GM10847 (cell line): ENCODE measurements at regions not wholly inside any gene's neighbourhood (a gene's known extent, or its start where the extent isn't known, plus 50 kb on each side); places are given as distances from the start of the nearest gene placed in this dataset.

ENCODE experiments used
- POLR2A ChIP-seq: IDR thresholded peaks from 2 replicates; pipeline ENCODE4 v1.6.1; 2011; ENCODE audit not compliant: insufficient read length; ENCODE audit errors: extremely low read depth

GRCh38 chr6:156601152-156602065, 175.8 kb upstream of the ARID1B start:
- TF ChIP-seq POLR2A: no peak

GRCh38 chr6:156600678-156601077, 176.5 kb upstream of the ARID1B start:
- TF ChIP-seq POLR2A: no peak

GRCh38 chr6:156599978-156600590, 177.1 kb upstream of the ARID1B start:
- no peak for TF ChIP-seq POLR2A

- no peak for TF ChIP-seq POLR2A
These were observed 177.8 kb upstream of the ARID1B start for GRCh38 chr6:156599366-156599765.

- no peak for TF ChIP-seq POLR2A
These were observed 178.4 kb upstream of the ARID1B start for GRCh38 chr6:156598855-156599180.

- no peak for TF ChIP-seq POLR2A
These were observed 178.9 kb upstream of the ARID1B start for GRCh38 chr6:156598071-156598854.

DNA sequence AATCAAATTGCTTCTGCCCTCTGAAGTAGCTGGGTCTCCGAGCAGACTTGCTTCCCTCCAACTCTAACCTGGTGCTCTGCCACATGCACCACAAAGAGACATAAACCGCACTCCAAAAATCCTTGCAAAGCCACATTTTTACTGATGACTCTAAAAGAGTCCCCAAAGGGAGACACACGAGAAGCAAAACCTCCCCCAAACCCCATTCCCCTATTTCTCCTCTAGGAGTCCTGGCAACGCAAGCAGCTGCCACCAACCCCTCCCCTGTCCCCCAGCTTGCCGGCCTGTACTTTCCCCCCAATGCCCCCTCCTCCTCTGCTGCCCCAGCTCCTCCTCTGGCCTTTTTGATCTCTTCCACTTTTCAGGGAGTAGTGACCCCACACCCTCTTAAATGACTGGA, 180.1 kb upstream of the ARID1B start:
- no peak for TF ChIP-seq POLR2A

GRCh38 chr6:156595476-156595875, 181.7 kb upstream of the ARID1B start:
- TF ChIP-seq POLR2A: no peak

DNA sequence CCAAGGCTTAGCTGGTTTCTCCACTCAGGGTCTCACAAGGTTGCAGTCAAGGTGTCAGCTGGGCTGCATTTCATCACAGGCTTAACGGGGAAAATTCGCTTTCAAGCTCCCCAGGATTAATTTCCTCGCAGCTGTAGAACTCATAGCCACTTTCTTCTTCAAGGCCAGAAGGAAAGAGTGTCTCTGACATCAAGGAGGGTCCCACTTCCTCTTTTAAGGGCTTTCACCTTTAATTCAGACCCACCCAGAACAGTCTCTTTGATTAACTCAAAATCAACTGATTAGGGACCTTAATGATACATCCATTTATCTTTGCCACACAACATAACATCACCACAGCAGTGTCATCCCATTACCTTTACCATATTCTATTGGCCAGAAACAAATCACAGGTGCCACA, 183.3 kb upstream of the ARID1B start:
- no peak for TF ChIP-seq POLR2A

- TF ChIP-seq POLR2A: no peak
These were observed 184.1 kb upstream of the ARID1B start for GRCh38 chr6:156593127-156593526.

DNA sequence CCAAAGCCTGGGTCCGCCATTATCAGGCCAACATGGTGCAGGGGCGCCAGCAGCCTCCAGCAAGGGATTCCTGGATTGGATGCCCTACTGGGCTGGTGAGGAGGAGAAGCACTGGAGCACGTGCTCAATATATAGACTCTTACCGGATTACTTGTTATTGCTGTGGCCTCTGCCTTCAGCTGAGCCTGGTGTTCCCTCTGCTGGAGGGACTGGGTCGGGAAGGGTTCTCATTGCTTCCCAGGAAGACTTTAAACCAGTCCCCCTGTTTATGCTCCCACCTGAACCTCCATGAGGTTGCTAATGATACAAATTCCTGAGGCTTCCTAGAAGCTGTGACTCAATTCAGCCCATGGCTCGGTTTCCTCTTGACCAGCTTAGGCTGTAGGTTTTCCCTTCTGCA, 186.7 kb upstream of the ARID1B start:
- TF ChIP-seq POLR2A: no peak

- no peak for TF ChIP-seq POLR2A
These were observed 187.9 kb upstream of the ARID1B start for GRCh38 chr6:156589281-156589680.

- TF ChIP-seq POLR2A: no peak
These were observed 189.4 kb upstream of the ARID1B start for GRCh38 chr6:156587751-156588301.

GRCh38 chr6:156587071-156587470, 190.1 kb upstream of the ARID1B start:
- no peak for TF ChIP-seq POLR2A

- TF ChIP-seq POLR2A: no peak
These were observed 191.3 kb upstream of the ARID1B start for GRCh38 chr6:156585859-156586258.

DNA sequence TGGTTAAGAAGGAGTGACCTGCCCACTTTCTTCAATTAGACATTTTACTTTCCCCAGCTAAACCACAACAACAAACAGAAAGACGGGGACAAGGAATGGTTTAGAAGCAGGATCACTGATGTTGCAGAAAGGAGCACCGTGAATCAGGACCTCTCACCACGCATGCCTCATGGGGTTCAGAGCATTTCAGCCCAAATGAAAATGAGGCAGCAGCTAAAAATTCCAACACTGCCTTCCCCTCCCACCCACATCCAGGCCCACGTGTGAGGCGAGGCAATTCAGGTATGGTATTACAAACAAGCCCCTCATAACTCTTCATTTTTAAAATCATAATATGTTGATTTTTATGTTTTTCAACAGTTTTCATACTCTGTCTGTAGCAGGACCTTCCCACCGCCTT, 194.1 kb upstream of the ARID1B start:
- TF ChIP-seq POLR2A: no peak
